Bone marrow (tissue), 2 donors: ENCODE measurements at regions not wholly inside any gene's neighbourhood (a gene's known extent, or its start where the extent isn't known, plus 50 kb on each side); places are given as distances from the start of the nearest gene placed in this dataset.
"Not testable (repeated sequence)": the region's sequence is repeated elsewhere in the genome, so short reads cannot be mapped to it uniquely, and the experiment has no call there.

Source experiments
- DNase-seq, 2 donors: peaks; one replicate each; lab custom pipeline; 2025; lab: John Stamatoyannopoulos, UW

GRCh38 chr3:69647511-69648110, 91.7 kb upstream of the MITF start:
- DNase-seq, result no peak

GRCh38 chr3:69647081-69647480, 92.2 kb upstream of the MITF start:
- DNase-seq, result no peak

- DNase-seq, result no peak
These were observed 92.8 kb upstream of the MITF start for GRCh38 chr3:69646287-69647067.

- no peak for DNase-seq
These were observed 96.7 kb upstream of the MITF start for GRCh38 chr3:69642606-69643005.

DNA sequence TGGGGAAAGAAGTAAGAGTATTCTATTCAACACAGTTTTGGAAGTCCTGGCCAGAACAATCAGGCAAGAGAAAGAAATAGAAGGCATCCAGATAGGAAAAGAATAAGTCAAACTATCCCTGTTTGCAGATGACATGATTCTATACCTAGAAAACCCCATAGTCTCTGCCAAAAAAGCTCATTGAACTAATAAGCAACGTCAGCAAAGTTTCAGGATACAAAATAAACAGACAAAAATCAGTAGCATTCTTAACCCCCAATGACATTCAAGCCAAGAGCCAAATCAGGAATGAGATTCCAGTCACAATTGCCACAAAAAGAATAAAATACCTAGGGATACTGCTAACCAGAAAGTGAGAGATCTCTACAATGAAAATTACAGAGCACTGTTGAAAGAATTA, 99.4 kb upstream of the MITF start:
- DNase-seq, result no peak

DNA sequence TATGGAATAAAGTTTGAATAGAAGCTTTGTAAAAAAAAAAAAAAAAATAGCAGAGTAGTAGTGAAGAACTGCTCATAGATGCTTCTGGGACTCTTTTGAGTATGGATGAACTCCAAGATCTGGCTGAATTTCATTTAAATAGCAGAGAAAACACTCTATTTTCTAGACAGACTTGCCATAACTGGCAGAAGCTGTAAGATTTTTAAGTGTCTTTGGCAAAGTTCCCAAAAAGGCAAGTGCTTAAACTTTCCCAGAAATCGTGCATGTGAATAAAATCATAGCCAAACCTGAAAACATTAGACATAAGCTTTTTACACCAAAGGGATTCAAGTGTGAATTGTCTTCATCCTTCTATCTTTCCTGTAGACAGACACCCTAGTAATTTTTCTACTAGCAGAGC, 110.3 kb upstream of the MITF start:
- no peak for DNase-seq

- no peak for DNase-seq
These were observed 126.0 kb upstream of the MITF start for GRCh38 chr3:69613286-69613685.

DNA sequence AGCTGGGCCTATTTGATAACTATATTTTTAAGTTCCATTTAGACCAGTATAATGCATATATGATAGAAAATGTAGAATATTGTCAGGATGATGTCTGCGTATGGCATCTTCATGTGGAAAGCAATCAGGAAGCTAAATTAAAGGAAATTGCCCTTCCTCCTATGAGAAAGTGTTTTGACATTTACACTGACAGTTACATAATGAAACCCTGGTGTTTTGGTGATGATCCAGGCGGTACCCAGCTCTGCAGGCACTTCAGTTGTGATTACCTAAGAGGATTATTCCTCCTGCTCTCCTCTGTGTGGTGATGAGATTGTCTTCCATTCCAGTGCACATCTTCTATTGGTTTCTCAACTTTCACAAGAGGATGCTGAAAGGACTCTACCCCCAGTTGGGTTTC, 126.5 kb upstream of the MITF start:
- no peak for DNase-seq

DNA sequence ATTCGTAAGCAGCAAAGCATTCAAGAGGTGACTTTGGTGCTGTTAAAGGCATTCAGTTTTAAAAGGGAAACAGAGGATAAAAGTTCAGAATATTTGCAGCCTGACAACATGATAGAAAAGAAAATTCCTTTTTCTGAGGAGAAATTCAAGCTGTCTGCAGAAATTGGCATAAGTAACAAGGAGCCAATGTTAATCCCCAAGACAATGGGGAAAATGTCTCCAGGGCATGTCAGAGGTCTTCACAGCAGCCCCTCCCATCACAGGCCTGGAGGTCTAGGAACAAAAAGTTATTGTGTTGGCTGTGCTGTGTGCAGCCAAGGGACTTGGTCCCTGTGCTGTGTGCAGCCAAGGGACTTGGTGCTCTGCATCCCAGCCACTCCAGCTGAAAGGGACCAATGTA, 129.7 kb upstream of the MITF start:
- not testable (repeated sequence) for DNase-seq

GRCh38 chr3:69607466-69608305, 131.6 kb upstream of the MITF start:
- no peak for DNase-seq

GRCh38 chr3:69605867-69606266, 133.4 kb upstream of the MITF start:
- DNase-seq, result no peak

- DNase-seq, result no peak
These were observed 134.4 kb upstream of the MITF start for GRCh38 chr3:69604735-69605450.

- DNase-seq, result no peak
These were observed 137.2 kb upstream of the MITF start for GRCh38 chr3:69602112-69602511.

DNA sequence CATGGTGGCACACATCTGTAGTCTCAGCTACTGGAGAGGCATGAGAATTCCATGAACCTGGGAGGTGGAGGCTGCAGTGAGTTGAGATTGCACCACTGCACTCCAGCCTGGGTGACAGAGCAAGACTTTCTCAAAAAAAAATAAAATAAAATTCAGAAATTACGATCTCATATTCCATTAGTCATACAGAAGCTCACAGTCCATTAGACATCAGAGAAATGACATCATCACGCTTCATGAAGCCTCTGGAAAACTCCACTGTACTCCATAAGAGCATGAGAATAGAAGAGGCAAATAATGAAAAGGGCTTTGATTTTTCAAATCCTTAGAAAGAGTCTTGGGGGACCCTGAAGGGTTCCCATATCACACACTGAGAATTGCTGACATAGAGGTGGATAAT, 145.0 kb upstream of the MITF start:
- DNase-seq, result no peak

- DNase-seq, result no peak
These were observed 148.0 kb upstream of the MITF start for GRCh38 chr3:69591164-69591736.

DNA sequence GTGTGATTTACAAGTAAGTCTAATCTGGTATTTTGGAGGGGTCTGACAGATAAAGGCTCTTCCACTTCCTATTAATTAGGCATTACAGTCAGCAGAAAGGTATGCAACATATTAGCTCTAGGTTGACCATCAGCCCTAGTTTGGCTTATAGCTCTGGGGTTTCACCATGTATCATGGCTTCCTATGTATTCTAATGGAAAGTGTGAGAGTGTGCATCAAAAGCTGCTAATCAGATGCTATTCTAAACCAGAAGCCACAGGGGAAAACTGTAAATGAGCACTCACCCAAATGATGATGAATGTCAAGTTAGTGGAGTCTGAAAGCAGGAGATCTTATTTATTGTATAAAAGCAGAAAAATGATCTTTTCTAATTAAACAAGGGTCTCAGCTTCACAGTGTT, 149.2 kb upstream of the MITF start:
- no peak for DNase-seq

DNA sequence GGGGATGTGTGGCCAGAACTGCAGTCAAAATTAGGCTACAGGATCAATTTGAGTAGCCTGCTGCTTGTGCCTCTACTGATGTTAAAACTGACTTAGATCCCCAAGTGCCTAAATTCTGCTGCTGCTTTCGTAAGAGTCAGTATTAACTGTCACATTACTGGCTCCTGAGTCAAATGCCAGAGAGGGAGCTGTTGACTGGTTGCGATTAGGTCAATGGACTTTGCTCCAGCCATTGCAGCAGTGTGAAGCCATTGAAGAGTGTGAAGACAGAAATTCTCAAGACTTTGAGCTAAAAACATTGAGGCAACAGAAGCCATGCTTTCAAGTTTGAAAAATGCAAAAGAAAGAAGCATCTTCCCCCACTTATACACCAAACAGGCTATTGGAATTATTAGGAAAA, 151.1 kb upstream of the MITF start:
- DNase-seq, result no peak

- no peak for DNase-seq
These were observed 153.8 kb upstream of the MITF start for GRCh38 chr3:69585472-69585871.

DNA sequence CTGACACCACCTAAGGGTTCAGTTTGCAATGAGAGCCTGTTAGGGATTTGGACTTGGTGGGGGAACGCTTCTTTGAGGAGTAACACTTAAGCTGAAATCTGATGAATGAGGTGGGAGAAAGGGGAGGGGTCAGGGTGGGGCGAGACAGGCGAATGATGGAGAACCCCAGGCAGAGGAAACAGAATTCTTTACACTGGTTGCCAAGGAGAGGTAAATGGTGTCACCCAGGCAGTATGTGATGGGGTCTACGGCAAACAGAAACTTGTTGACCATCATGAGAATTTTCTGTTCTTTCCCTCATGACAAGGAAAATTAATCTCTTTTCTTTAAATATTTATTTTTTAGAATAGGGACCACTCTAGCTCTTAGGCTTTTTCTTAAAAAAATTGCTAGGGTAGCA, 157.2 kb upstream of the MITF start:
- no peak for DNase-seq

GRCh38 chr3:69579306-69580041, 159.8 kb upstream of the MITF start:
- no peak for DNase-seq

DNA sequence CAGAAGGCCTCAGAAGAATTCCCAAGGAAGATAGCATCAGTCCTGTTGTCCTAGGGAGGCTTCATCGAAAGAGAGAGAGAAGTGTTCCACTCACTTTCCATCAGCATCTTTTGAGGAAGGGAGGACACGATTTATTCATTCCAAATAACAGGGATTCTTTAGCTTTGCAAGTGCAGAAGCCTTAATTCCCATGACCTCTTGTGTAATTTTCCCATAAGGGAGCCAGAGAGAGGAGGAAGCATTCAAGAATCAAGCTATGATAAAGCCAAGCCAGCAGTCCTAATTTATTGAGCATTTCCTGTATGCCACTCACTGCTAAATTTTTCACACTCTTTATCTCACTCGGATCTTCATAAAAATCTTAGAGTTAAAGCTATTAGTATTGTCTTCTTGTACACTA, 169.7 kb upstream of the MITF start:
- DNase-seq, result no peak
